GM10248 (cell line): ENCODE measurements at regions not wholly inside any gene's neighbourhood (a gene's known extent, or its start where the extent isn't known, plus 50 kb on each side); places are given as distances from the start of the nearest gene placed in this dataset.

Experiments used
- CTCF ChIA-PET: fragments of 300-600 bp; sonication (Branson Sonifier 250); formaldehyde crosslinking; extraction: SDS; loops from one replicate; lab custom pipeline; 2021; ENCODE audit warnings: antibody characterized with exemption; lab: Yijun Ruan, JAX
- POLR2A ChIA-PET: fragments of 350-650 bp; sonication (Branson Sonifier 250); formaldehyde crosslinking; extraction: SDS; loops from one replicate; lab custom pipeline; 2020; ENCODE audit warnings: antibody characterized with exemption; lab: Yijun Ruan, JAX
- DNase-seq: peaks from one replicate; pipeline ENCODE4 v3.0.0; 2012; ENCODE audit errors: extremely low spot score
- CTCF ChIP-seq: IDR thresholded peaks from 2 replicates; pipeline ENCODE4 v1.5.1; 2012; ENCODE audit warnings: mild to moderate bottlenecking, low read depth; ENCODE audit errors: extremely low read depth, missing control alignments, control extremely low read depth

- ChIA-PET POLR2A (no interaction called here), CTCF (no interaction called here)
- no peak for TF ChIP-seq CTCF
- DNase-seq: no peak
Measured at GRCh38 chr17:72175787-72176515, 55.1 kb downstream of the SOX9 start.

- ChIA-PET POLR2A (no interaction called here), CTCF (no interaction called here)
- no peak for DNase-seq
- no peak for TF ChIP-seq CTCF
Measured at GRCh38 chr17:72176516-72176851, 55.7 kb downstream of the SOX9 start.

- DNase-seq: no peak
- TF ChIP-seq CTCF: no peak
- ChIA-PET CTCF (interaction anchor here (1.5 kb wide), 1 partner anchor 35 kb away, joined by 4 read pairs; no protein-coding TSS in a partner anchor), POLR2A (no interaction called here)
Measured at GRCh38 chr17:72176951-72177660, 56.3 kb downstream of the SOX9 start.

GRCh38 chr17:72177738-72178137 lies 56.9 kb downstream of the SOX9 start:
- CTCF ChIA-PET: interaction anchor here (1.5 kb wide), 1 partner anchor 34 kb away, joined by 4 read pairs; no protein-coding TSS in a partner anchor
- no peak for DNase-seq
- POLR2A ChIA-PET: no interaction called here
- no peak for TF ChIP-seq CTCF

- no peak for DNase-seq
- ChIA-PET POLR2A (no interaction called here), CTCF (interaction anchor here (1.0 to 1.2 kb wide), 2 partner anchors 8 to 221 kb away, joined by 3 read pairs; no protein-coding TSS in a partner anchor)
- no peak for TF ChIP-seq CTCF
Measured at GRCh38 chr17:72182371-72182873, 61.6 kb downstream of the SOX9 start.

- ChIA-PET POLR2A (no interaction called here), CTCF (interaction anchor here (1.2 kb wide), 1 partner anchor 220 kb away, joined by 3 read pairs; no protein-coding TSS in a partner anchor)
- no peak for DNase-seq
- no peak for TF ChIP-seq CTCF
Measured at GRCh38 chr17:72183194-72183685, 62.4 kb downstream of the SOX9 start.
